HG03159 (cell line): ENCODE measurements at regions not wholly inside any gene's neighbourhood (a gene's known extent, or its start where the extent isn't known, plus 50 kb on each side); places are given as distances from the start of the nearest gene placed in this dataset.

ENCODE experiments used
- ATAC-seq: cut with Tn5 transposase; IDR thresholded peaks from one replicate; pipeline ENCODE4 v1.9.1; 2021; ENCODE audit warnings: mild to moderate bottlenecking, moderate library complexity; ENCODE audit not compliant: unreplicated experiment

DNA sequence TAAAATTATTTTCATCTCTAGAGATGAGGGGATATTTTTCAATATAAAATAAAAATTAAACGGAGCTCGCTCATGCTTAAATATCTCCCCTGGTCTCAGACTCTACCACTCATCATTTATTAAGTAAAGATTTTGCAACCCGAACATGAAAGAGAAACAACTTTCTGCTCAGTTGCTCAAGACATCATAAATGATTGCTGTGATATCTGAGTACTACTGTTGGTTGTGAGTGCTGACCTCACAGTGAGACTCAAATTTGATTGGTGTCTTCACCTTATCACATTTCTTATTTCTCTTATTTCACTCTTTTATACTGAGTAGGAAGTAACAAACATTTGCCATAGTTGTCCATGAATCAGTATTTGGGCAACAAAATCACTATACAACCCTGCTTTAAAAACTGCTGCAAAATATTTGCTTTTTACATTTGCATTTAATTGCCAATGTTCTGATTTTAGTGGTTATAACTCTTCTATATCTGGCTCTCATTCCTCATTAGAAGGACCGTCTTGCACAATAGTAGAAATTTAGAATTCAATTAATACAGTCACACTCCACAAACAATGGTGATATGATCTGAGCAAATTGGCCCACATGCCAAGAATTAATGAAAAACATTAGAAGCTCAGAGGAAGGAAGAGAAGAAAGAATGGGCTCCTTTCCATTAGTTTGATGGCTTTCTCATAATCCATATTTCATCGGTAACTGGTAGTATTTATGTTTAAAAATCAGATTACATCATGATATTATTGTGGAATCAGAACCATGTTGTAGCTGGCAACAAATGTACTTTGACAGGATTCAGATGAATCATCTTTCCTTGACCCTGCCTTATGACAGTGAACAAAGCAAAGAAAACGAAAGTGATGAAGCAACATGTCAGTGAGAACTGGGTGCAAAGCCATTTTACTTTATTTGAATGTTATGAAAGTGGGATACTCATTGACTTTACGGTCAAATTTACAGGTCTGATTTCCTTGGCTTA, 973.6 kb upstream of the TENM4 start:
- no peak for ATAC-seq

DNA sequence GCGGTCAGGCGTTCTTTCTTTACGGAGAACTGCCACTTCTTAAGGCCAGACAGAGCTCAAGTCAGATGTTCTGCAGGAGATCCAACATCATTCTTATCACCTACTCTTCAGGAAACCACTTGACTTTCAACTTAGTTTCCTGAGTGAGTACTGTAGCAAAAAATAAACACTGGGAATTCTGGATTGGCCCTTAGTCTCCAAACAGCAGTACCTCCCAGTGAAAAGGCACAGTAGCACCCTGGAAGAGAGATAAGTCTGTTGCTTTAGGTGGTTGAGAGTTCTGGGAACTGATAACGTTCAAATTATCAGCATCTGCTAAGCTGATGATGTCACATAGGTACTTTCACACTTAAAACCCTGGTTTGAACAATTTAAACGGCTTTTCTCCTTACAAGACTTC, 971.8 kb upstream of the TENM4 start:
- ATAC-seq: no peak

DNA sequence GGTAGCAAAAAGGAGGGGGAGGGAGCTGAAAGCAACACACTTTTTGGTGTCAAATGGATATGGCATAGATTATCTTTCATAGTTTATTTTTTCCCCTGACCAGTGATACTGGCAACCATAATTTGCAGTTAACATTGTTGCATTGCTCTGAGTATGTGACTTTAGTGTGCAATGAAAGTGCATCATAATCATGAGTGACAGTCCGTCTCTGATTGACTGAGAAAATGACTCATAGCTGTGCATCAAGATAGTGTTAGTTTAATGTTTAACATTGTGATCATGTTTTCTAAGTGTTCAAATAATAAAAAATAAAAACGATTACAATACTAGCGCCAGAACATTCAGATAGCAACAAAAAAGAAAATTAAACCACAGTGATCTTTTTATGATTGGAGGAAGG, 952.4 kb upstream of the TENM4 start:
- no peak for ATAC-seq

DNA sequence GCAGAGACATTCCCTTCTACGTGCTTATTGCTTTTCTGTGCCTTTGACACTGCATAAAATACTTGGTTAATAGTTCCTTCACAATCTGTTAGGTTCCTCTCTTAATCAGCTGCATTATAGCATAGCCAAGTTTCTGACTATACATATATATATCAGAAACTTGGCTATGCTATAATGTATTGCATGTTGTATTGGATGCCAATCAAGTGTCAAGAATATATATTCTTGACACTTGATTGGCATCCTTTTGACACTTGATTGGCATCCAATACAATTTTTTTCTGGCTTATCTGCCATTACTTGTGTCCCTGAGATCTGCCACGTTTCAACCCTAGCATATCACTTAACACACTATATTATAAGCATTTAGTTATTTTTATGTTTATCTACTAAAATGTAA, 949.7 kb upstream of the TENM4 start:
- ATAC-seq: no peak

DNA sequence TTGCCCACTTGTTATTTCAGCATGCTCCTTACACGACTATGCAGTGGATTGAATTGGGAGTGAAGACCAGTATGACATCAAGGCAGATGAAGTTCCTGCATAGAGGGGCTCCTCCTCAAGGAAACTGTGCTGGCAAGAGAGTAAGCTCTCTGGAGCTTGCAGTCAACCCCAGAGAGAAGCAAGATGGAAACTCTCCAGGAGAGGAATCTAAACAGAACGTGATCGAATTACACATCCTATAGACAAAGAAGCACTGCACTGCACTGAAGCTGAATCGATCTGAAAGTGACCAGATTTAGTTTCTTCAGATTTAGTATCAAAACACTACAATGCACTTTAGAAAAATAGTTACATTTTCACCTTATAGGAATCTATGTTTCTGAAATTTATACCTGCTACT, 947.7 kb upstream of the TENM4 start:
- ATAC-seq: no peak

DNA sequence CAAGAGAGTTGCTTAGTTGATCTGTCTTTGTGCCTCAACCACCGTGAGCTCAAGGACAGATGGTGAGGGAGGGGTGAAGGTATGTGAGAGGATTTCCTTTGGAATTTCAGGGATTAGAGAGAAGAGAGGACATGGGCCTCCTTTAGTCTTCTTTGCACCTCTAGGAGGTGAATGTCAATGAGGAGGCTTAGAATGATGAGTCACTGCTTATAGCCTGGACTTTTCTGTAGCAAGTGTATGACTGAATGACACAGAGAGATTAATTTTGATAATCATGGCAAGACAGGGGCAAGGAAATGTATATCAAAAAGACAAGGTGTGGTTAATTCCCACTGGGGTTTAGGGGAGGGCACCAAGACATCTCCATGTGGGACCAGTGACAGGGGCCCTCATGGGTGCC, 947.3 kb upstream of the TENM4 start:
- no peak for ATAC-seq

DNA sequence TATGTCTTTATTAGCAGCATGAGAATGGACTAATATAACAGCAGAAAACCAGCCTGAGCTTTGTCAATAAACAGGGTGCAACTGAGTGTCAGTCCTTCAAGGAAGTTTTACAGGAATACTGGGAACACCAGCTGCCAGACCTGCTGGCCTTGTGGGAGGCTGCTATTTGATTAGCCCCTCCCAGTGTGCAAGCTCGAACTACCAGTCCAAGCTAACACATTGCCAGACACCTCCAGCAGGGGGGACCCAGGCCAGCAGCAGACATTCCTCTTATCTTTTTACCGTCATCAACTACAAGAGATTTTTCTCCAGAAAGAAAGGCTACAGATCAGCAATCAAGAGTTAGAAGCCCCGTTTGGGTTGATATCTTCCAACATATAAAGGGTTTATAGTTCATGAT, 942.8 kb upstream of the TENM4 start:
- no peak for ATAC-seq

DNA sequence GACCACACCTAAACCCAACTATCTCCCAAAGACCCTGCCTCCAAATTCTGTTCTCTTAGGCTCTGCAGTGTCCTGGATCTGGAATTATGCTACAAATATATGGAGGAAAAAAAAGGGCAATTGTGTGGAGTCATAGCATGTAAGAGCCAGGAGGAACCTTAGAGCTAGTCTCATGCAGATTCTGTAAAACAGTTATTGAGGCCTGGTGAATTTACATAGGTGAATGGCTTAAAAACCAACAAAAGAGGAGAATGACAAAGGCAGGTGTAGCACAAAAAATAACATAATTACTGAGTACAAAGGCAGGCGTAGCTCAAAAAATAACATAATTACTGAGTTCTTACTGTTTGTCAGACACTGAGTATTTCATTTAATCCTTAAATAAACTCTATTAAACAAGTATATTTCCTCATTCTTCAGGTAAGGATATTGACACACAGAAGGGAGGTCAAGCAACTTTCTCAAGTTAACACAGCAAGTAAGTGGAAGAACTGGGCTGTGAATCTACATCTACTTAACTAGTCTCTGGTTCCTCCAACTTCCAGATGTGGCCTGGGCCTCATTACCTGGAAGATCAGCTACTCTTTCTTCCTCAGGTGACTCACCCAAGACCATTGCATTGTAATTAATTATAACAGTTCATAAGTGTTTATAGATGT, 938.9 kb upstream of the TENM4 start:
- ATAC-seq: no peak

DNA sequence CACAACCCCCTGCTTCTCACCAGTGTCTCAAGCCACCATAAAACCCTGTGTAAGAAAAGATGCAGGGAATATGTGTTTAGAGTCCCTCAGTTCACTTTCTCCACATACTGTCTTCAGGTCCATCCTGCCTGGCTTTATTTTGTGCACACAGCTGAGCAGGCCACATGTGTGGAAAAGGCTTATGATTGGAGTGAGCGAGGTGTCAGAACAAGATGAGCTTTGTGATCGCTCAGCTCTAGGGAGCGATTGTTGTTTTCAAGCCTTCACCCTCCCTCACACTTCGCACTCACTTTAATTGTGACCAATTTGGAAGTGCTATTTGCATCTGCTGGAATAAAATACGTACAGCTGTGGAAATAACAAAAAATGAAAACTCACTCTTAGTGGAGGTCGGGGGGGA, 931.1 kb upstream of the TENM4 start:
- ATAC-seq: no peak

DNA sequence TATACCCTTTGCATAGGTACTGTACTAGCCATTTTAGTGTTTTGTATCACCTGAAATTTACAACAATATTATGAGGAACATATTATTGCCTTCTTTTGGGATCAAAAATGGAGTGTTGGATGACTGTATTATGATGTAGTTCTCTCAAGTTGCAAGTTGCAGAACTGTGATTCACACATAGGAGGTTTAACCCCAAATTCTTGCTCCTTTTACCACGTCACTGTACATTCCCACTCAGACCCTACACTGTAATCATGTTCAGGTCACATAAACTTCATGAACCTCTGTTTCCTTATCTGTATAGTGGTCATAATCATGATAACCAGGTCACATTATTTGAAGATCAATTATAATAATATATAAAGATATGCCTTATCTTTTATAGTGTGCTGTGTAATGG, 925.1 kb upstream of the TENM4 start:
- ATAC-seq: no peak

DNA sequence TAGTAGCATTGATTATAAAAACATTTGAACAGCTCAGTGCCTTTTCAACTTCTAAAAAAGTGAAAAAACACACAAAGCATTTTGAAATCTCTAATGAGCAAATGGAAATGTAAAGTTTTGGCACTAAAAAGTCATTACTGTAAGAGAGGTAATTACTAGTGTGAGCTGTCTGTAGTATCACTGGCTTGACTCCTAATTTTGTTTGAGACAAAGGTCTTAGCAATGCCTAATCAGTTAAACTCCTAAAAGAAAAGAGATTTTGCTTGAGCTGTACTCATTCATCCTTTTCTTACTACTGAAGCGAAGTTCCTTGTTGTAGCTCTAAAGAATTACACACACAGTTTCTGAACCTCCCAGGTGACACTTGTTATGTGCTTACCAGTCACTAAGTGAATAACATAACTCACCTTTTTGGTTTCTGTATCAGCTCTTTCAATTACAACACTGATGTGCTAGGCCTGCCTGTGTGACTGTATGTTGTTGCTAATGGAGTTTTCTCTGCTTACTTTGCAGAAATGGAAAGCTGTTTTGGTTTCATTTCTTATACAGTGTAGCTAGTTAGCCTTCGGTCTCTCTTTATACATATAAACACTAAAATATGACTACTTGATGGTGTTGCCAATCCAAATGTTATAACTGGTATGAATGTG, 924.4 kb upstream of the TENM4 start:
- peak; percentile 73 for ATAC-seq

DNA sequence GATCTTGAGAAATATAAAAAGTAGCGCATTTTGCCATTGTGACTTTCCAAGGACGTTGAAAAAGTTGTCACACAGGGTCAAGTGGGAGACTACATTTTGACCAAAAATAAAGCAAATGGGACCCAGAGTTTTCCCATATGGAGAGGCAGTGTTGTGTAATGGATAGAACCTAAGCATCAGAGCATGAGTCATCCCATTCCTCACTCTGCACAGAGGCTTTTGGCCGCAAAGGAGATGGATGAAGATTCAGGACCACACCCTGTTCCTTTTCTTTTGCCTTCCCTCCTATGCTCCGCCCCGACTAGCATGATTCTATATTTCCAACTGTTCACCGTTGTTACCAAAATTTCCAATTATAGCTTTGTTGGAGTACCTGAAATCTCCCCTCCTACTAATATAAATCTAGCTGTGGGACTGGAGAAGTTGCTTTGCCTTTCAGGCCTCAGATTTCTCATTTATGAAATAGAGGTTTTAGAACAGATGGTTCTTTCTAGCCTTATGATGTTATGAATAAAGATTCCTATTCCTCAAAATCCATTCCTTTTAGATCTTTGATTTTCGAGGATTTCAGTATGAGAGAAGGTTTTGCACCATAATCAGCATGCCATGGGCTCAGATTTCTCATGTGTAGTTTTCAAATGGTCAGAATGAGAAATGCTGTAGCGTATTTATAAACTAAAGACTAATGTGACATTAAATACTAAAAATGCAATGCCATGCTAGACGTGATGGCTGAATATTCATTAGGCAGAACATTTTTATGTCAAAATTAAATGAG, 921.9 kb upstream of the TENM4 start:
- no peak for ATAC-seq

DNA sequence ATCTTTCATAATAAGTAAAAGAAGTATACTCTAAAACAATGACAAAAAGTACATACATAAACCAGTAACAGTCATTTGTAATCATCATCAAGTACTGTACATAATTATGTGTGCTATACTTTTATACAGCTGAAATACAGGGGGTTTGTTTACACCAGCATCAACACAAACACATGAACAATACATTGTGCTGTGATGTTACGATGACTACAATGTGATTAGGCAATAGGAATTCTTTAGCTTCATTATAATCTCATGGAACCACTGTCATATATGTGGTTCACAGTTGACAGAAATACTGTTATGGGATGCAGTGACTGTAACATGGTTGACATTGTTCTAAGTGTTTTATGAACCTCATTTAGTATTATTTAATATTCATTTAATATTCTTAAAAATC, 914.4 kb upstream of the TENM4 start:
- ATAC-seq: no peak

DNA sequence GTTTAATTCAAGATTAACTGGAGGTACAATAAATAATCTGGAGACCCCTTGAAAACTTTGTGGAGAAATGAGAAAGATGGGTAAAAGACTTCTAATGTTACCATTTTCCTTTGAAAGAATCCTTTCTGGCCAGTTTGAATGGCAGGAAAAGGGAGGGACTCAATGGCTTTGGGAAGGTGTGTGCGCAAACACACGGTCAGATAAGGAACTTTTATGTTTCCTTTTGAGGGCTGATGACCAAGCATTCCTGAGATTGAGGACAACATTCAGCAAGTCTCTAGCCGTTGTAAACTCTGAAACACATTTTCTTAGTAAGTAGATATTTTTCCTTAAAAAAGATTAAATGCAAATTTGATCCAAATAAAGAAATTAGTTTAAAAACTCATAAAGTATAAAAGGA, 909.7 kb upstream of the TENM4 start:
- no peak for ATAC-seq

DNA sequence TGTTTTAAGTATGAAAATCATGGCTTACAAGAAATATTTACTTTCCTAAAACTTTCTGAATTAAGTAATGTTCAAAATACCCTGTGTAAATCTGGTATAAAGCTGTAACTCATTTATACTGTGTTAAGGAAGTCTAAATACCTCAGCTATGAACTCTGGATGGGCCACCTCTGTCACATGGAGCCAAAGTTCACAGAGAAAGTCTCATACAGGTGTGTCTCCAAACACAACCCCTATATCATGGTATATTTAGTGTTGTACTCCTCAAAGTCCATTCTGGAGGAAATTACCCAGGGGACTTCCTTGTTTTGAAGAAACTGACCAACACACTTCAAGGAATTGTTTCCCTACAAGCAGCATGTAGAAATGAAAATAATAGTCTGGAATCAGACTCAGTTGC, 909.2 kb upstream of the TENM4 start:
- no peak for ATAC-seq

DNA sequence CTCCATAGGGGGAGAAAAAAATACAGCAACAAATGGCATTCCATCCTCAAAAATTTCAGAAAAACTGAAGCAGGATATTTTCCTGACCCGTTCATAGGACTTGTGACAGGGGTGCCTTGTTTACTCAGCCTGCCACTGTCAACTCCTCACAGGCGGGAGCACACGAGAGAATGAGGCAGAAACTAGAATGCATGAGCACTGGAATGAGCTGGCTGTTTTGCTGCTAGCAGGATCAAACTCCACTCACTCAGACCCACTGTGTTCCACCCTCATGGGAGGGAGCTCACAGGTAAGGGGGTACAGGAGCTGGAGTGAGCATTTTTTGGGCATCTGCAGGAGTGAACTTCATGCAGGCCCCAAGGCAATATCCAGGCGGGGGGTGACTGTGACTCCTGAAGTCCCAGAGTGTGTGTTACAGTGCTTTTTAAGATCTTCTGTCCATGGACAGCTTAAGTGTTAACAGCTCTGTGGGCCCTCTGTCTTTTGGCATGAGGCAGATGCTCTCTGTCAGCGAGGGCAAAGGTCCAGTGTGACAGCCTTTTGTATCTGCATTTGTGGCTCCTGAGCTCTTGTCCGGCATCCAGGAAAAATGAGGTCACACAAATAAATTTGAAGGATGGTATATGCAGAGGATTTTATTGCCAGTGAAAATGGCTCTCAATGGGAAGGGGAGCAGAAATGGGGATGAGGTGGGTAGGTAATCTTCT, 905.7 kb upstream of the TENM4 start:
- no peak for ATAC-seq

DNA sequence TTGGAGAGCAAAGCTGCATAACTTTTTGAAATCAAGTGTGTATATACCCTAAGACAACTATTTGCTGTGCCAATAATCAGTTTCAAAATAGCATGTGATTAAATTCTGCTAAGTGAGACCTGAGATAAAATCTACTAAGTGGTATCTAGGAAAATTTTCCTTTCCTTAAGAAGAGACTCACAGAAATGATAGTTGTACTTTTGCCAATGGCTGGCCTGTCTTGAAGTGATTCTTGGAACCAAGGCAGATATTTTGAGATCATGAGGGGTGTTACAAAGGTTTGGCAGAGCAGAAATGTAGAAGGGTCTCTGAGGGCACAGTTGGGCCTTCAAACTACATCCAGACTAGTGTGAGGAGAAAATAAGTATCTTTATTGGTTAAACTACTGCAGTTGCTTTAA, 902.6 kb upstream of the TENM4 start:
- no peak for ATAC-seq

DNA sequence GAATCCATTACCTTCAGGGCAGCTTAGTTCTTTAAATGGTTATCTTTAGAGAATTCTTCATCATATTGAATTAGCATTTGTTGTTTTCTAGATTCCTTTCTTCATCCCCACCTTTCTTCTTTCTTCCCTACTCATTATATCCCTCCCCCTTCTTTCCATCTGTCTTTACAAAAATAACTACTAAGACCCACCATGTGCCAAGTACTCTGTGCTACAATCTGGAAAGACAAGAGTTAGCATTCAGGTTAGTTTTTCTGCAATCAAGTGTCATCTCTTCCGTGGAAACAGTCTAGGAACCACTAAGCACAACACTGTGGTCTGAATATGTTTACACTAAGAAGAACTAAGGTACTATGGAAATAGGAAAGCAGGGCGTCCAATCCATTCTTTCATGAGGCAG, 897.4 kb upstream of the TENM4 start:
- no peak for ATAC-seq

DNA sequence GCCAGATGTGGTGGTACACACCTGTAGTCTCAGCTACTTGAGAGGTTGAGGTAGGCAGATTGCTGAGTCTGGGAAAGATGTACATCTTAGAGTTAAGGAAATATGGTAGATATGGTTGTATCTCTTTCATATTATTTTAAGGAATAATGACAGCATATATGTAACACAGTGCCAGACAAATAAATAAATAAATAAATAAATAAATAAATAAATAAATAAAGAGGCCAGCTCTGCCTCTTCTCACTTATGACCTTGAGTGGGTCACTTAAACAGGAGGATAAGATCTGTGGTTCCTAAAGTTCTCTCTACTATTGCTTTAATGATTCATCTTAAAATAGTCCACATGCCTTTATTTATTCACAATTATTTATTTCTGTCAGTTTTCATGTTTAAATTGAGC, 890.9 kb upstream of the TENM4 start:
- ATAC-seq: no peak

DNA sequence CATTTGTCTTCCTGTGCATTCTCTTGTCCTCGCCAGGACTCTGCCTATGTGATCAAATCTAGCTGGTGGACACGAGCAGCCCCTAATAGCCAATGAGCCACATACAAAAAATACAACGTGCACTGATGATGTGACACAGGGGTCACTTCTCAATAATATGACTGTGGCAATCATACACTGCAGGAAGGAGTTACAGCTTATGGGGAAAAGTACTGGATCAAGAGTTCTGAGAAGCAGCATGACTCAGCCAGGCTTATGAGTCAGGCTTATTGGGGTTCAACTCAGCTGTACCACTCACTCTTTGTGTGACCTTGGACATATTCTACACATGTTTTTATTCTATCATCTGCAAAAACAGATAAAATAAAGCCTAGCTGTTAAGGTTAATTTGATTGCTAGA, 889.4 kb upstream of the TENM4 start:
- ATAC-seq: no peak

DNA sequence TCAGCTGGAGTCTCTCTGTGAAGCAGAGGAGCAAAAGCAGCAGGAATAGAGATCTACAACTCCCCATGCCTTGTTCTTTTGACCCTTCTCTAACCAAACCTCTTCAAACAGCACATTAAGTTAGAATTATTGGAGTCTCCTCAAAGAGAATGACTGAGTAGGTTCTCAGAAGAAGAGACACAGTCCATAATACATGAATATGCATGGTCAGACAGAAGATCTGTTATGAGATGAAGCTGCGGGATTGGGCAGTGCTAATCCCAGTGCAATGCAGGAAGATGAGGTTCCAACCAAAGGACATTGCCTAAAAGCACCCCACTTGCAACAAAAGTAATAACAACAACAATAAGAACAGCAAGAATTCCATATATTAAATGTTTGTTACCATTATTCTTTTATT, 887.9 kb upstream of the TENM4 start:
- ATAC-seq: no peak
